Parathyroid adenoma (tissue), 2 donors: ENCODE measurements at regions not wholly inside any gene's neighbourhood (a gene's known extent, or its start where the extent isn't known, plus 50 kb on each side); places are given as distances from the start of the nearest gene placed in this dataset.

ENCODE experiments used
- H2AFZ ChIP-seq: fragments of 300-600 bp; sonication (generic); one replicate; pipeline ENCODE4 v1.7.0; 2017; ENCODE audit warnings: antibody characterized with exemption, mild to moderate bottlenecking
- H3K27ac ChIP-seq: fragments of 300-600 bp; sonication (generic); one replicate; pipeline ENCODE4 v1.7.0; 2017
- H3K27me3 ChIP-seq: fragments of 300-600 bp; sonication (generic); one replicate; pipeline ENCODE4 v1.7.0; 2017; ENCODE audit warnings: low read length; ENCODE audit not compliant: control insufficient read depth, insufficient read depth
- H3K36me3 ChIP-seq: fragments of 300-600 bp; sonication (generic); one replicate; pipeline ENCODE4 v1.7.0; 2017; ENCODE audit warnings: low read length; ENCODE audit not compliant: control insufficient read depth, insufficient read depth
- H3K4me1 ChIP-seq: fragments of 300-600 bp; sonication (generic); one replicate; pipeline ENCODE4 v1.7.0; 2017; ENCODE audit warnings: control low read depth
- H3K4me2 ChIP-seq: fragments of 300-600 bp; sonication (generic); one replicate; pipeline ENCODE4 v1.7.0; 2017; ENCODE audit warnings: low read length
- H3K4me3 ChIP-seq: fragments of 300-600 bp; sonication (generic); one replicate; pipeline ENCODE4 v1.7.0; 2017; ENCODE audit warnings: low read depth, low read length
- H3K79me2 ChIP-seq: fragments of 300-600 bp; sonication (generic); one replicate; pipeline ENCODE4 v1.7.0; 2017; ENCODE audit warnings: control low read depth
- H3K9ac ChIP-seq: fragments of 300-600 bp; sonication (generic); one replicate; pipeline ENCODE4 v1.7.0; 2017; ENCODE audit warnings: mild to moderate bottlenecking
- H3K9me3 ChIP-seq: fragments of 300-600 bp; sonication (generic); one replicate; pipeline ENCODE4 v1.7.0; 2017; ENCODE audit warnings: low read length; ENCODE audit not compliant: control insufficient read depth
- CTCF ChIP-seq: fragments of 300-600 bp; sonication (generic); IDR thresholded peaks from one replicate; pipeline ENCODE4 v1.7.0; 2017; ENCODE audit warnings: antibody characterized with exemption, mild to moderate bottlenecking
- donor health status: primary hyperparathyroidism.

GRCh38 chr13:95474992-95475391 lies 77.5 kb upstream of the CLDN10 start:
- Histone ChIP-seq H2AFZ (no peak overlapping the region), H3K4me3 (no peak overlapping the region), H3K4me1 (peaks cover 2% of the 10 kb centered on the region), H3K79me2 (no peaks in the 10 kb centered on the region), H3K9ac (no peak overlapping the region), H3K27ac (no peak overlapping the region), H3K27me3 (no peaks in the 10 kb centered on the region), H3K4me2 (no peak overlapping the region), H3K36me3 (no peaks in the 10 kb centered on the region), H3K9me3 (no peaks in the 10 kb centered on the region)
- TF ChIP-seq CTCF = no peak

- Histone ChIP-seq H3K27ac (no peak overlapping the region), H3K4me1 (peaks cover 2% of the 10 kb centered on the region), H3K4me3 (no peak overlapping the region), H2AFZ (no peak overlapping the region), H3K4me2 (no peak overlapping the region), H3K36me3 (no peaks in the 10 kb centered on the region), H3K9ac (no peak overlapping the region), H3K79me2 (no peaks in the 10 kb centered on the region), H3K27me3 (no peaks in the 10 kb centered on the region), H3K9me3 (no peaks in the 10 kb centered on the region)
- no peak for TF ChIP-seq CTCF
These were observed 75.3 kb upstream of the CLDN10 start for GRCh38 chr13:95477187-95477586.

GRCh38 chr13:95479731-95480130 lies 72.8 kb upstream of the CLDN10 start:
- Histone ChIP-seq H3K27ac (no peak overlapping the region), H3K4me2 (no peak overlapping the region), H3K79me2 (no peaks in the 10 kb centered on the region), H3K36me3 (no peaks in the 10 kb centered on the region), H3K27me3 (no peaks in the 10 kb centered on the region), H3K9ac (no peak overlapping the region), H2AFZ (no peak overlapping the region), H3K4me3 (no peak overlapping the region), H3K4me1 (peaks cover 2% of the 10 kb centered on the region), H3K9me3 (no peaks in the 10 kb centered on the region)
- no peak for TF ChIP-seq CTCF

GRCh38 chr13:95480131-95480545 lies 72.4 kb upstream of the CLDN10 start:
- no peak overlapping the region for H3K9ac ChIP-seq
- no peaks in the 10 kb centered on the region for H3K27me3 ChIP-seq
- no peak overlapping the region for H3K4me3 ChIP-seq
- H3K36me3 ChIP-seq = no peaks in the 10 kb centered on the region
- no peak overlapping the region for H3K27ac ChIP-seq
- H3K79me2 ChIP-seq = no peaks in the 10 kb centered on the region
- H3K9me3 ChIP-seq = no peaks in the 10 kb centered on the region
- peak overlapping the region; percentile 58 for H2AFZ ChIP-seq
- no peak overlapping the region for H3K4me2 ChIP-seq
- H3K4me1 ChIP-seq = peaks cover 5% of the 10 kb centered on the region
- TF ChIP-seq CTCF = no peak
